ENCODE measurements at regions not wholly inside any gene's neighbourhood (a gene's known extent, or its start where the extent isn't known, plus 50 kb on each side); places are given as distances from the start of the nearest gene placed in this dataset.

DNA sequence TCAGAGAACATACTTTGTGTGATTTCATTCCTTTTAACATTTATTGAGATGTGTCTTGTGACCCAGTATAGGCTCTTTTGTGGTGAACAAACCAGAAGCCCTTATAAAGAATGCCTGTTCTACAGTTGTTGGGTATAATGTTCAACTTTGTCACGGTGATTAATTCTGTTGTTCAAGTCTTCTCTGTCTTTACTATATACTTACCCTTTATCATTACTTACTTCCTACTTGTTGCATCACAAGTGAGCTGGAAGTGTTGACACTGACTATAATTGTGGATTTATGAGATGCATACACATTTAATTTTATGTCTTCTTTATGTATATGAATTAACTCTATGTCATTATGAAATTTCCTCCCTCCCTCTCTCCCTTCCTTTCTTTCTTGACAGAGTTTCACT, 59.7 kb upstream of the TBL1XR1 start:
- TF ChIP-seq, protein P1, sequence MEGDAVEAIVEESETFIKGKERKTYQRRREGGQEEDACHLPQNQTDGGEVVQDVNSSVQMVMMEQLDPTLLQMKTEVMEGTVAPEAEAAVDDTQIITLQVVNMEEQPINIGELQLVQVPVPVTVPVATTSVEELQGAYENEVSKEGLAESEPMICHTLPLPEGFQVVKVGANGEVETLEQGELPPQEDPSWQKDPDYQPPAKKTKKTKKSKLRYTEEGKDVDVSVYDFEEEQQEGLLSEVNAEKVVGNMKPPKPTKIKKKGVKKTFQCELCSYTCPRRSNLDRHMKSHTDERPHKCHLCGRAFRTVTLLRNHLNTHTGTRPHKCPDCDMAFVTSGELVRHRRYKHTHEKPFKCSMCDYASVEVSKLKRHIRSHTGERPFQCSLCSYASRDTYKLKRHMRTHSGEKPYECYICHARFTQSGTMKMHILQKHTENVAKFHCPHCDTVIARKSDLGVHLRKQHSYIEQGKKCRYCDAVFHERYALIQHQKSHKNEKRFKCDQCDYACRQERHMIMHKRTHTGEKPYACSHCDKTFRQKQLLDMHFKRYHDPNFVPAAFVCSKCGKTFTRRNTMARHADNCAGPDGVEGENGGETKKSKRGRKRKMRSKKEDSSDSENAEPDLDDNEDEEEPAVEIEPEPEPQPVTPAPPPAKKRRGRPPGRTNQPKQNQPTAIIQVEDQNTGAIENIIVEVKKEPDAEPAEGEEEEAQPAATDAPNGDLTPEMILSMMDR (IDR thresholded peaks at IDR 0.05; ENCODE audit: low read length) = no peak
- TF ChIP-seq EZH2 (optimal IDR thresholded peaks at IDR 0.05; ENCODE audit: low read depth, low read length) = no peak

All from MM.1S (cell line).